ENCODE measurements at regions not wholly inside any gene's neighbourhood (a gene's known extent, or its start where the extent isn't known, plus 50 kb on each side); places are given as distances from the start of the nearest gene placed in this dataset.

- Histone ChIP-seq H2BK12ac (ENCODE audit: low read depth, low read length) (no peak overlapping the region), H2BK20ac (ENCODE audit: low read length) (no peak overlapping the region), H4K91ac (replicated peaks; ENCODE audit: insufficient read length, low read length) (no peak overlapping the region), H3K79me1 (ENCODE audit: low read depth, low read length) (no peaks in the 10 kb centered on the region), H3K4ac (replicated peaks; ENCODE audit: insufficient read length, low read depth, low read length) (no peak overlapping the region), H3K56ac (replicated peaks; ENCODE audit: insufficient read length, low read depth, low read length) (no peak overlapping the region), H3K9me3 (ENCODE audit: insufficient read depth in 2 of 2, low read depth in 1 of 2, low read length in 1 of 2) (no peaks in the 10 kb centered on the region), H3K27ac (ENCODE audit: low read depth, low read length) (no peak overlapping the region), H3K4me2 (ENCODE audit: insufficient read depth in 1 of 2, low read depth in 2 of 2, low read length in 2 of 2) (no peak overlapping the region), H3K36me3 (ENCODE audit: control insufficient read depth in 2 of 4, insufficient read depth in 4 of 4, low read length in 3 of 4) (no peaks in the 10 kb centered on the region), H3K23ac (ENCODE audit: insufficient read length) (no peak overlapping the region), H3K27me3 (replicated peaks in 1 of 4; ENCODE audit: control insufficient read depth in 3 of 4, extremely low read depth in 1 of 4, insufficient read depth in 3 of 4, low read length in 3 of 4) (no peaks in the 10 kb centered on the region), H4K8ac (ENCODE audit: extremely low read depth, insufficient read depth, low read length) (no peak overlapping the region), H3K4me3 (ENCODE audit: extremely low read depth in 1 of 4, insufficient read depth in 2 of 4, low read depth in 3 of 4, low read length in 4 of 4) (no peak overlapping the region), H2BK5ac (ENCODE audit: low read depth, low read length) (no peak overlapping the region), H2AK5ac (ENCODE audit: low read depth, low read length) (no peak overlapping the region), H3K4me1 (replicated peaks in 1 of 4; ENCODE audit: control insufficient read depth in 3 of 4, insufficient read depth in 4 of 4, low read length in 3 of 4) (no peaks in the 10 kb centered on the region), H2BK15ac (ENCODE audit: low read length) (no peak overlapping the region), H3K9ac (replicated peaks in 1 of 4; ENCODE audit: extremely low read depth in 1 of 4, low read depth in 3 of 4, low read length in 3 of 4) (no peak overlapping the region), H2BK120ac (replicated peaks; ENCODE audit: low read depth, low read length) (no peak overlapping the region), H3K14ac (ENCODE audit: insufficient read length) (no peak overlapping the region), H2AFZ (ENCODE audit: low read length) (no peak overlapping the region), H3K18ac (ENCODE audit: extremely low read depth, low read length) (no peak overlapping the region), H3K79me2 (ENCODE audit: control insufficient read depth in 1 of 2, insufficient read depth in 2 of 2, low read length in 2 of 2) (no peaks in the 10 kb centered on the region), H3K23me2 (ENCODE audit: low read depth, low read length) (no peaks in the 10 kb centered on the region), H4K20me1 (replicated peaks in 1 of 2; ENCODE audit: control insufficient read depth in 1 of 2, insufficient read depth in 2 of 2, low read length in 2 of 2) (no peaks in the 10 kb centered on the region), H4K5ac (ENCODE audit: insufficient read length, low read depth, low read length) (no peak overlapping the region)
- FAIRE-seq (no peak), DNase-seq (ENCODE audit: low read depth in 1 of 2, low spot score in 2 of 2) (no peak)
- ChIA-PET CTCF (ENCODE audit: partially characterized antibody) (interaction anchor here (1.1 to 1.8 kb wide), 5 partner anchors 11 to 168 kb away, joined by 3 to 8 read pairs (median 3); no protein-coding TSS in a partner anchor), POLR2A (ENCODE audit: partially characterized antibody) (no interaction called here)
- WGBS, 2 experiments (ENCODE audit: extremely low coverage in 1 of 2, insufficient coverage in 1 of 2, insufficient read length in 1 of 2, insufficient replicate concordance in 2 of 2, low coverage in 1 of 2, low lambda C conversion rate in 2 of 2, missing lambda C conversion rate in 1 of 2), result 84% methylated on average over 5 of the region's 5 CpGs; no CpG with 5 or more reads in 1 of the 2 experiments
- TF ChIP-seq HDAC2 (IDR thresholded peaks at IDR 0.05; ENCODE audit: borderline replicate concordance in 1 of 2, low read depth in 2 of 2, low read length in 2 of 2) (no peak), MAFK (IDR thresholded peaks at IDR 0.05; ENCODE audit: low read depth, low read length) (no peak), JUND (IDR thresholded peaks at IDR 0.05; ENCODE audit: low read length) (no peak), SIRT6 (IDR thresholded peaks at IDR 0.05; ENCODE audit: low read length) (no peak)
Measured at GRCh38 chr10:109698882-109699664, 224.2 kb downstream of the XPNPEP1 start.
